ENCODE measurements at regions not wholly inside any gene's neighbourhood (a gene's known extent, or its start where the extent isn't known, plus 50 kb on each side); places are given as distances from the start of the nearest gene placed in this dataset.

DNA sequence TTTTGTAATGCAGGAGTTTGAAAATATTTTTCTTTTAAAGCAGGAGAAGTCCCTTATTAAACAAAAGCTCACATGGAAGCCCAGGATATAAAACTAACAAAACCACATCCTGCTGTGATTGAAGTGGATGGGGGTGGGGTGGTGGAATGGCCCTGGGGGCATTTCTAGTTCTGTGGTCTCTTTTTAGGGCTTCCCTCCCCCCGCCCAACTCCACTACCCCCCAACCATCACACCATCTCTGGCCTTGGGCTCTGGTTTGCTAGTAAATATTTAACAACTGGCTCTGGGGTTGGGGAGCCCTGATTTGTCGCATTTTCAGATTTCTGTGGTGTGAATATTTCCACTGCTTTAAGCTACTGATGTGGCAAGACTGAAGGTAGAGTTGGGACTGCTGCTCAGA is 279.6 kb upstream of the PLET1 start (continued):
- TF ChIP-seq EGR1 (IDR thresholded peaks at IDR 0.05; ENCODE audit: low read depth in 2 of 2), result no peak

DNA sequence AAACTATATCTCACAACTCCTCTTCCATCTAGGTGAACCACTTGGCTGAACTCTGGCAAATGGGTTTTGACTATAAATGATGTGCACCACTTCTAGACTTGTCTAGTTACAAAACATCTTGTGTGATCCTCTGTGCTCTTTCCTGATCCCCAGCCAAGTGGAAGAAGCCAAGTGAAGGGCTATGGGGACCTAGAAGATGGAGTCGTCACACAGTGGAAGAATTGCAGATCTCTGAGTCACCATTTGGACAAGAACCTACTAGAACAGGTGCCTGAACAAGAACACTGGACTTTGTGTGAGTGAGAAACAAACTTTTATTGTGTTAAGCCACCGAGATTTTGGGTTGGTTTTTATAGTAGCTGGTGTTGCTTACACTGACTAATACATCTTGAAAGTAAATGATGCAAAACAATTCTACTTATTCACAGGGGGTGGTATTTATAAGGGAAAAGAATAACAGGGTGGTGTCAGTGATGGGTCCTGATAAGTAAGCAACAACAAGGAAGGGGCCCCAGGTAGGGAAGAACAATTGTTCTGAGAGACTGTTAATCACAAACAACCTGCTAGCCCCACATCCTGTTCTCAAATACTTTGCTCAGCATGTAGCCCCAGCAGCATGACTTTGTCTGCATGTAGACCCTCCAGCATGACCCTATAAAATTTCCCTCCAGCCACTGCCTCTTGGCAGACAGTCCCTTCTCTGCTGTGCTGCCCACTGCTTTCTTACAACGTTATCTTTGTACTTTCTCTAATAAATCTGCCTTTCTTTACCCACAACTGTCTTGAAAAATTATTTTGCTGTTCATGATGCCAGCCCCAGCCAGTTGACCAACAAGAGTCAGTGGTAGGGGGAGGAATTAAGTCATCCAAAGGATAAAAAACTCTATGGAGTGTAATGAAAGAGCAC is 280.7 kb upstream of the PLET1 start:
- TF ChIP-seq EGR1 (IDR thresholded peaks at IDR 0.05; ENCODE audit: low read depth in 2 of 2), result no peak
- TF ChIP-seq JUND (IDR thresholded peaks at IDR 0.05), result no peak
- no peak for TF ChIP-seq FOXA1 (IDR thresholded peaks at IDR 0.05)
- no peak for TF ChIP-seq SP1 (IDR thresholded peaks at IDR 0.05)
- TF ChIP-seq GABPA (IDR thresholded peaks at IDR 0.05 in 1 of 2, conservative IDR thresholded peaks at IDR 0.05 in 1 of 2), result no peak
- no peak for DNase-seq (ENCODE audit: low spot score)
- no peak overlapping the region for H3K4me3 ChIP-seq (ENCODE audit: low read depth in 1 of 3, low read length in 3 of 3)
- no peaks in the 10 kb centered on the region for H3K27me3 ChIP-seq (ENCODE audit: control insufficient read depth in 4 of 4, insufficient read depth in 4 of 4, low read length in 3 of 4)
- H3K9me3 ChIP-seq (ENCODE audit: control insufficient read depth in 4 of 4, low read length in 3 of 4), result no peaks in the 10 kb centered on the region
- H3K27ac ChIP-seq (ENCODE audit: low read depth in 1 of 2, low read length in 2 of 2), result no peak overlapping the region
- H3K36me3 ChIP-seq (ENCODE audit: control insufficient read depth in 4 of 4, insufficient read depth in 3 of 4, low read depth in 1 of 4, low read length in 3 of 4), result no peaks in the 10 kb centered on the region
- no peaks in the 10 kb centered on the region for H3K4me1 ChIP-seq (ENCODE audit: control insufficient read depth in 4 of 4, insufficient read depth in 4 of 4, low read length in 3 of 4)
- H3K9ac ChIP-seq (ENCODE audit: low read depth in 1 of 2, low read length in 2 of 2), result no peak overlapping the region
- 84% methylated on average over 3 of the region's 3 CpGs for WGBS

DNA sequence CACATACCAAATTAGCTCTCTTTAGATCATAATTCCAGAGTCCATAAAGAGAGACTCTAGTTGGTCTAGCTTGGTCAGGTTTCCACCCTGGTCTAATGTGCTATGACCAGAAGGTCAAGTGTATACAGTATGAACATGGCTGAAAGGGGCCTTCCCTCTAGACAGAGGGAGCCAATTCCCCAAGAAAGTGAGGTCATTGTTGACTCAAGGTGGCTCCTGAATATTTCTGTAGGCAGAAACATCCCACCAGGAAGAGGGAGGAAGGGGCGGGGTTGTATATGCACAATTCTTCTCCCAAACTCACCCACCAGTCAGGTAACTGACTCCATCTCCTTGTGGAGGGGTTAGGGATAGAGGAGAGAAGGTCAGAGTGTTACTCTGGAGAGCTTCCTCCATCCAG is 281.8 kb upstream of the PLET1 start:
- TF ChIP-seq, protein P1, sequence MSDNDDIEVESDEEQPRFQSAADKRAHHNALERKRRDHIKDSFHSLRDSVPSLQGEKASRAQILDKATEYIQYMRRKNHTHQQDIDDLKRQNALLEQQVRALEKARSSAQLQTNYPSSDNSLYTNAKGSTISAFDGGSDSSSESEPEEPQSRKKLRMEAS (IDR thresholded peaks at IDR 0.05), result no peak
- TF ChIP-seq RXRA (IDR thresholded peaks at IDR 0.05), result no peak
- no peak for TF ChIP-seq HNF4A (conservative IDR thresholded peaks at IDR 0.05)
- TF ChIP-seq YY1 (IDR thresholded peaks at IDR 0.05), result no peak
- TF ChIP-seq FOXA1 (IDR thresholded peaks at IDR 0.05), result no peak
- Histone ChIP-seq H3K4me1 (ENCODE audit: control insufficient read depth in 4 of 4, insufficient read depth in 4 of 4, low read length in 3 of 4) (no peaks in the 10 kb centered on the region), H3K36me3 (ENCODE audit: control insufficient read depth in 4 of 4, insufficient read depth in 3 of 4, low read depth in 1 of 4, low read length in 3 of 4) (no peaks in the 10 kb centered on the region), H3K9ac (ENCODE audit: low read depth in 1 of 2, low read length in 2 of 2) (no peak overlapping the region), H3K27ac (ENCODE audit: low read depth in 1 of 2, low read length in 2 of 2) (no peak overlapping the region), H3K4me3 (ENCODE audit: low read depth in 1 of 3, low read length in 3 of 3) (no peak overlapping the region), H3K27me3 (ENCODE audit: control insufficient read depth in 4 of 4, insufficient read depth in 4 of 4, low read length in 3 of 4) (no peaks in the 10 kb centered on the region), H3K9me3 (ENCODE audit: control insufficient read depth in 4 of 4, low read length in 3 of 4) (no peaks in the 10 kb centered on the region)
- 84% methylated on average over 1 of the region's 1 CpG for WGBS
- DNase-seq (ENCODE audit: low spot score), result no peak

DNA sequence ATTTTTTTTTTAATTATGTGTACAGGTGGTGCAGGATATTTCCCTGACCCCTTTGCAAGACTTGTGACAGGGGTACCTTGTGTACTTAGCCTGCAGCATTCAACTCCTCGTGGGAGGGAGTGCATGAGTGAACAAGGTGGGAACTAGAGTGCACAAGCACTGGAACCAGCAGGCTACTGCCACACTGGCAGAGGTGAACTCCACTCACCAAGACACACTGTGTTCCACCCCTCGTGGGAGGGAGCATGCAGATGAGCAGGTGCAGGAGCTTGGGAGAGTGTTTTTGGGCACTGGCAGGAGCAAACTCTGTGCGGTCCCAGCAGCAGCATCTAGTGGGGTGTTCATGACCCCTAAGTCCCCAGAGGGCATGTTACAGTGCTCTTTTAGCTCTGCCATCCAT is 282.7 kb upstream of the PLET1 start:
- no peak for DNase-seq (ENCODE audit: low spot score)
- Histone ChIP-seq H3K4me1 (ENCODE audit: control insufficient read depth in 4 of 4, insufficient read depth in 4 of 4, low read length in 3 of 4) (no peaks in the 10 kb centered on the region), H3K9ac (ENCODE audit: low read depth in 1 of 2, low read length in 2 of 2) (no peak overlapping the region), H3K9me3 (ENCODE audit: control insufficient read depth in 4 of 4, low read length in 3 of 4) (no peaks in the 10 kb centered on the region), H3K27me3 (ENCODE audit: control insufficient read depth in 4 of 4, insufficient read depth in 4 of 4, low read length in 3 of 4) (no peaks in the 10 kb centered on the region), H3K36me3 (ENCODE audit: control insufficient read depth in 4 of 4, insufficient read depth in 3 of 4, low read depth in 1 of 4, low read length in 3 of 4) (no peaks in the 10 kb centered on the region), H3K27ac (ENCODE audit: low read depth in 1 of 2, low read length in 2 of 2) (no peak overlapping the region), H3K4me3 (ENCODE audit: low read depth in 1 of 3, low read length in 3 of 3) (no peak overlapping the region)
- TF ChIP-seq SP1 (IDR thresholded peaks at IDR 0.05), result no peak
- TF ChIP-seq, protein P2, sequence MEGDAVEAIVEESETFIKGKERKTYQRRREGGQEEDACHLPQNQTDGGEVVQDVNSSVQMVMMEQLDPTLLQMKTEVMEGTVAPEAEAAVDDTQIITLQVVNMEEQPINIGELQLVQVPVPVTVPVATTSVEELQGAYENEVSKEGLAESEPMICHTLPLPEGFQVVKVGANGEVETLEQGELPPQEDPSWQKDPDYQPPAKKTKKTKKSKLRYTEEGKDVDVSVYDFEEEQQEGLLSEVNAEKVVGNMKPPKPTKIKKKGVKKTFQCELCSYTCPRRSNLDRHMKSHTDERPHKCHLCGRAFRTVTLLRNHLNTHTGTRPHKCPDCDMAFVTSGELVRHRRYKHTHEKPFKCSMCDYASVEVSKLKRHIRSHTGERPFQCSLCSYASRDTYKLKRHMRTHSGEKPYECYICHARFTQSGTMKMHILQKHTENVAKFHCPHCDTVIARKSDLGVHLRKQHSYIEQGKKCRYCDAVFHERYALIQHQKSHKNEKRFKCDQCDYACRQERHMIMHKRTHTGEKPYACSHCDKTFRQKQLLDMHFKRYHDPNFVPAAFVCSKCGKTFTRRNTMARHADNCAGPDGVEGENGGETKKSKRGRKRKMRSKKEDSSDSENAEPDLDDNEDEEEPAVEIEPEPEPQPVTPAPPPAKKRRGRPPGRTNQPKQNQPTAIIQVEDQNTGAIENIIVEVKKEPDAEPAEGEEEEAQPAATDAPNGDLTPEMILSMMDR (IDR thresholded peaks at IDR 0.05; ENCODE audit: low read depth, low read length, missing input control), result no peak
- 84% methylated on average over 3 of the region's 3 CpGs for WGBS

Measured in liver (tissue), 8 donors.